DND-41 (cell line): ENCODE measurements at regions not wholly inside any gene's neighbourhood (a gene's known extent, or its start where the extent isn't known, plus 50 kb on each side); places are given as distances from the start of the nearest gene placed in this dataset.

Source experiments
- CTCF ChIP-seq: IDR thresholded peaks from 2 replicates; pipeline ENCODE4 v1.5.1; 2012; ENCODE audit warnings: borderline replicate concordance, low read length, moderate library complexity, mild to moderate bottlenecking; ENCODE audit not compliant: poor library complexity, severe bottlenecking; ENCODE audit errors: extremely low read depth
- EZH2 ChIP-seq: IDR thresholded peaks from 3 replicates; pipeline ENCODE4 v1.6.1; 2012; ENCODE audit warnings: borderline replicate concordance, low read depth, mild to moderate bottlenecking, moderate library complexity, low read length, inconsistent platforms; ENCODE audit not compliant: severe bottlenecking

GRCh38 chr10:117441361-117441760 is 66.1 kb upstream of the PDZD8 start:
- TF ChIP-seq CTCF: no peak
- TF ChIP-seq EZH2: no peak
